Activated CD8-positive, alpha-beta memory T cell treated with anti-CD3 and anti-CD28 coated beads, Interleukin-2, amount 10 ng/mL, durations not matched to agents 7 days and 5 days (primary cell): ENCODE measurements at regions not wholly inside any gene's neighbourhood (a gene's known extent, or its start where the extent isn't known, plus 50 kb on each side); places are given as distances from the start of the nearest gene placed in this dataset. TPM values are rescaled to one million over a fixed set of nuclear protein-coding genes. Genes with fewer than 3 reads are reported as not detected.

ENCODE experiments used
- microRNA-seq: library from miRNA; unstranded; fragments of <30 nt; microRNA quantifications from one replicate; pipeline ENCODE4 v1.2.0, GENCODE V29; 2022

Small RNA genes lying in the stretch of these regions (microRNA-seq; reads per million reads assigned to microRNA genes)
- gene MIR4417 = not detected
